OCI-LY7 (cell line): ENCODE measurements at regions not wholly inside any gene's neighbourhood (a gene's known extent, or its start where the extent isn't known, plus 50 kb on each side); places are given as distances from the start of the nearest gene placed in this dataset.

ENCODE experiments used
- BruUV-seq: library from RNA; stranded (reverse); fragments of 400-500 nt; replicated peaks from 2 replicates; lab custom pipeline; 2021; lab: Mats Ljungman, UMichigan
- CTCF ChIA-PET: fragments of 300-600 bp; sonication (Branson Sonifier 250); formaldehyde crosslinking; loops from one replicate; lab custom pipeline; 2022; ENCODE audit warnings: antibody characterized with exemption; ENCODE audit not compliant: unreplicated experiment; lab: Charles Lee
- POLR2A ChIA-PET: fragments of 300-600 bp; sonication (Branson Sonifier 250); formaldehyde crosslinking; loops from one replicate; lab custom pipeline; 2022; ENCODE audit warnings: antibody characterized with exemption; lab: Charles Lee
- DNase-seq: peaks from one replicate; pipeline ENCODE4 v3.0.0-alpha.2; 2015; ENCODE audit warnings: low spot score
- H2AFZ ChIP-seq: fragments of 200-600 bp; sonication (generic), shearing (Covaris generic); 2 replicates; pipeline ENCODE4 v1.6.1; 2014; ENCODE audit warnings: mild to moderate bottlenecking, antibody characterized with exemption, low read length, moderate library complexity
- H3K27ac ChIP-seq: fragments of 200-600 bp; sonication (generic); 2 replicates; pipeline ENCODE4 v1.5.1; 2014; ENCODE audit warnings: mixed run types, low read depth, mild to moderate bottlenecking, moderate library complexity, low read length, inconsistent platforms; ENCODE audit not compliant: poor library complexity, severe bottlenecking
- H3K36me3 ChIP-seq: fragments of 200-600 bp; sonication (generic); 2 replicates; pipeline ENCODE4 v1.6.1; 2014; ENCODE audit warnings: mild to moderate bottlenecking, antibody characterized with exemption, low read length, moderate library complexity, mixed read lengths; ENCODE audit not compliant: insufficient read depth
- H3K4me1 ChIP-seq: fragments of 200-600 bp; sonication (generic); 2 replicates; pipeline ENCODE4 v1.5.1; 2014; ENCODE audit warnings: mild to moderate bottlenecking, low read length; ENCODE audit not compliant: insufficient read depth, poor library complexity, severe bottlenecking
- H3K4me2 ChIP-seq: fragments of 200-600 bp; sonication (generic); 2 replicates; pipeline ENCODE4 v1.6.1; 2014; ENCODE audit warnings: mild to moderate bottlenecking, low read length
- H3K4me3 ChIP-seq: fragments of 200-600 bp; sonication (generic); 2 replicates; pipeline ENCODE4 v1.5.1; 2014; ENCODE audit warnings: mild to moderate bottlenecking, low read depth, low read length; ENCODE audit not compliant: poor library complexity, severe bottlenecking
- H3K79me2 ChIP-seq: fragments of 200-600 bp; sonication (generic); 2 replicates; pipeline ENCODE4 v1.6.1; 2016; ENCODE audit warnings: low read depth, mild to moderate bottlenecking, low read length, moderate library complexity, mixed read lengths; ENCODE audit not compliant: insufficient read depth
- H3K9me2 ChIP-seq: fragments of 200-600 bp; sonication (generic); 2 replicates; pipeline ENCODE4 v1.6.1; 2016; ENCODE audit warnings: mild to moderate bottlenecking, low read length, mixed read lengths; ENCODE audit not compliant: insufficient read depth
- H3K9me3 ChIP-seq: fragments of 200-600 bp; sonication (generic); 2 replicates; pipeline ENCODE4 v1.6.1; 2014; ENCODE audit warnings: mild to moderate bottlenecking, mixed run types, low read length, mixed read lengths
- H4K20me1 ChIP-seq: fragments of 200-600 bp; sonication (generic); 2 replicates; pipeline ENCODE4 v1.6.1; 2014; ENCODE audit warnings: mild to moderate bottlenecking, antibody characterized with exemption, low read length, moderate library complexity, mixed read lengths; ENCODE audit not compliant: insufficient read depth
- EZH2phosphoT487 ChIP-seq: fragments of 200-600 bp; sonication (generic); IDR thresholded peaks from 2 replicates; pipeline ENCODE4 v1.6.1; 2018; ENCODE audit warnings: low read depth, borderline replicate concordance, mild to moderate bottlenecking, mixed run types, antibody characterized with exemption, low read length, moderate library complexity, mixed read lengths
- intact Hi-C: fragments of 100-400 bp; cut with micrococcal nuclease; formaldehyde crosslinking; loops from one replicate; pipeline ENCODE4 v1.10.0; 2022; ENCODE audit not compliant: unreplicated experiment
- TF ChIP-seq, protein P1 (sequence below): fragments of 200-600 bp; sonication (generic); conservative IDR thresholded peaks from 2 replicates; pipeline ENCODE4 v1.5.1; 2014; ENCODE audit warnings: mild to moderate bottlenecking, antibody characterized with exemption, low read length, moderate library complexity, mixed read lengths

DNA sequence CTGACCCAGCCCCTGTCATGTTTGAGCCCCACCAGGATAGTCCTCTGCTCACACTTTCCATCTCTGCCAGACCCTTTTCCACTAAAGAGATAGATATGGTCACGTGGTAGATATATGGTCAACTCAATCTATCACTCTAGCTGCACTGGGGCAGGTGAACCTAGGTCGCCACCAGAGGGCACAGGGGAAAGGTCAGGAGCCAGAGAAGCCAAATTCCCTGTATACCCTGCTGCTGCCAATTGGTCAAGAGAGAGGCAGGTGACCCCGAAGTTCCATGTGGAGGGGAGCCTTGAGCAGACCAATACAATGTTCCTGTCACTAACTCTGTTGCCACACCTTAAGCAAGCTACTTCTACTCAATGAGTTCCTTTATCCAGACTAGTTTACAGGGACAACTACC, 101.1 kb upstream of the GALNT18 start:
- Histone ChIP-seq H3K9me3 (no peaks in the 10 kb centered on the region), H3K4me1 (no peaks in the 10 kb centered on the region), H3K4me2 (no peak overlapping the region), H3K4me3 (no peak overlapping the region), H2AFZ (no peak overlapping the region), H3K36me3 (no peaks in the 10 kb centered on the region), H3K27ac (no peak overlapping the region), H4K20me1 (no peaks in the 10 kb centered on the region), H3K79me2 (no peaks in the 10 kb centered on the region), H3K9me2 (no peaks in the 10 kb centered on the region)
- intact Hi-C loops = no loop called here
- TF ChIP-seq EZH2phosphoT487 = no peak
- TF ChIP-seq, protein P1, sequence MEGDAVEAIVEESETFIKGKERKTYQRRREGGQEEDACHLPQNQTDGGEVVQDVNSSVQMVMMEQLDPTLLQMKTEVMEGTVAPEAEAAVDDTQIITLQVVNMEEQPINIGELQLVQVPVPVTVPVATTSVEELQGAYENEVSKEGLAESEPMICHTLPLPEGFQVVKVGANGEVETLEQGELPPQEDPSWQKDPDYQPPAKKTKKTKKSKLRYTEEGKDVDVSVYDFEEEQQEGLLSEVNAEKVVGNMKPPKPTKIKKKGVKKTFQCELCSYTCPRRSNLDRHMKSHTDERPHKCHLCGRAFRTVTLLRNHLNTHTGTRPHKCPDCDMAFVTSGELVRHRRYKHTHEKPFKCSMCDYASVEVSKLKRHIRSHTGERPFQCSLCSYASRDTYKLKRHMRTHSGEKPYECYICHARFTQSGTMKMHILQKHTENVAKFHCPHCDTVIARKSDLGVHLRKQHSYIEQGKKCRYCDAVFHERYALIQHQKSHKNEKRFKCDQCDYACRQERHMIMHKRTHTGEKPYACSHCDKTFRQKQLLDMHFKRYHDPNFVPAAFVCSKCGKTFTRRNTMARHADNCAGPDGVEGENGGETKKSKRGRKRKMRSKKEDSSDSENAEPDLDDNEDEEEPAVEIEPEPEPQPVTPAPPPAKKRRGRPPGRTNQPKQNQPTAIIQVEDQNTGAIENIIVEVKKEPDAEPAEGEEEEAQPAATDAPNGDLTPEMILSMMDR = no peak
- DNase-seq = no peak
- ChIA-PET POLR2A (no interaction called here), CTCF (no interaction called here)
- BruUV-seq = no TSS peak

DNA sequence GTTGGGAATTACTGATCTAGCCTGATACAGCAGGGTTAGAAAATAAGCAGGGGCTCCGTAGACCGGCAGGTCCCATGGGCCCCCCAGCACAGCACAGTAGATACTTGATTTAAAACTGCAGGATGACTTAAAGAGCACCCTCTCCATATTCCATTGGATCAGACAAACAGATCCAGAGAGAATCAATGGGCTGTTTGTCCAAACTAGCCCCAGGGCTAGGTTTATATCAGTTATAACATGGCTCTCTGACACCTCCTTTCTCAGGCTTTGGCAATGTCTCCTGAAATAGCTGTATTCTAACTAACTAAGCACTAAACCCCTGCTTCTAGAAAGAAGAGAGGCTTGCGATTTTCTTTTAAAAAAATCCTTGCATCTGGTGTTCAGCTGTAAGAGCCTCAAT, 100.4 kb upstream of the GALNT18 start:
- no peak overlapping the region for H2AFZ ChIP-seq
- ChIA-PET CTCF (no interaction called here), POLR2A (no interaction called here)
- no peak overlapping the region for H3K4me2 ChIP-seq
- H3K79me2 ChIP-seq = no peaks in the 10 kb centered on the region
- no peaks in the 10 kb centered on the region for H3K36me3 ChIP-seq
- no peak overlapping the region for H3K27ac ChIP-seq
- H3K9me2 ChIP-seq = no peaks in the 10 kb centered on the region
- H4K20me1 ChIP-seq = no peaks in the 10 kb centered on the region
- no peaks in the 10 kb centered on the region for H3K9me3 ChIP-seq
- TF ChIP-seq, protein P1 = no peak
- no peak for TF ChIP-seq EZH2phosphoT487
- H3K4me1 ChIP-seq = no peaks in the 10 kb centered on the region
- H3K4me3 ChIP-seq = no peak overlapping the region
- BruUV-seq = no TSS peak
- DNase-seq = no peak
- intact Hi-C loops = no loop called here

DNA sequence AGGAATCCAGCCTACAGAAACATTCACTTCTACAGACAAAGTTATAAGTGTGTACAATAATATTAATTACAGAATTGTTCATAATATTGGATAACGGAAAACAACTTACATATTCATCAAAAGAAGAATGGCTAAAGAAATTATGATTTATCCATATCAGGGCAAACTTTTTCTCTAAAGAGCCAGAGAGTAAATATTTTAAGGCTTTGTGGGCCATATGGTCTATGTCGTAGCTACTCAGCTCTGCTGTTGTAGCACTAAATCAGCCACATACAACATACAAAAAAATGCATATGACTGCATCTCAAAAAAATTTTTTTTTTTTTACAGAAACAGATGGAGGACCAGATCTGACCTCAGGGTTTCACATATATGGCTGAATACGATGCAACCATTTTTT, 96.7 kb upstream of the GALNT18 start:
- no TSS peak for BruUV-seq

More for the DNA sequence above, 96.7 kb upstream of the GALNT18 start:
- H3K79me2 ChIP-seq = no peaks in the 10 kb centered on the region
- H2AFZ ChIP-seq = no peak overlapping the region
- ChIA-PET CTCF (no interaction called here), POLR2A (no interaction called here)
- H3K9me2 ChIP-seq = no peaks in the 10 kb centered on the region
- H3K36me3 ChIP-seq = no peaks in the 10 kb centered on the region
- no peaks in the 10 kb centered on the region for H3K9me3 ChIP-seq
- no peak overlapping the region for H3K4me2 ChIP-seq
- no peaks in the 10 kb centered on the region for H4K20me1 ChIP-seq
- H3K4me3 ChIP-seq = no peak overlapping the region
- no peaks in the 10 kb centered on the region for H3K4me1 ChIP-seq
- TF ChIP-seq, protein P1 = no peak
- no peak for TF ChIP-seq EZH2phosphoT487
- intact Hi-C loops = no loop called here
- H3K27ac ChIP-seq = no peak overlapping the region
- DNase-seq = no peak
